ENCODE measurements at regions not wholly inside any gene's neighbourhood (a gene's known extent, or its start where the extent isn't known, plus 50 kb on each side); places are given as distances from the start of the nearest gene placed in this dataset.

DNA sequence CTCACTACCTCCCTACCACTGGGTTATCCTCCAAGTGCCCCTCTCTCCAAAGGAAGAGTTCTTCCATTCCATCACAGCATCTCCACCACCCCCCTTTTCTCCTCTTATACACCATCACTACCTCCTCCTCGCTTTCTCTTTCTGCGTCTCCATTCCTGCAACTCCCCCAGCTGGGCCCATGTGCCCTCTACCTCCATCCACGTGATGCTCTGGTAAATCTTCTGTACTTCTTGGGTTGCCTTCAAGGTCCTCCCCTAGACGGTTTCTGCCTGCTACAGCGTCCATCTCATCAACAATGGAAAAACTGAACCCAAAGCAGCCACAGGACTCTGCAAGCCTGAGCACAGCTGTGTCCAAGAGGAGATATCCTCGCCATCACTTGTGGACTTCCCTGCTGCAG, 129.5 kb upstream of the SLCO3A1 start:
- TF ChIP-seq, protein P1, sequence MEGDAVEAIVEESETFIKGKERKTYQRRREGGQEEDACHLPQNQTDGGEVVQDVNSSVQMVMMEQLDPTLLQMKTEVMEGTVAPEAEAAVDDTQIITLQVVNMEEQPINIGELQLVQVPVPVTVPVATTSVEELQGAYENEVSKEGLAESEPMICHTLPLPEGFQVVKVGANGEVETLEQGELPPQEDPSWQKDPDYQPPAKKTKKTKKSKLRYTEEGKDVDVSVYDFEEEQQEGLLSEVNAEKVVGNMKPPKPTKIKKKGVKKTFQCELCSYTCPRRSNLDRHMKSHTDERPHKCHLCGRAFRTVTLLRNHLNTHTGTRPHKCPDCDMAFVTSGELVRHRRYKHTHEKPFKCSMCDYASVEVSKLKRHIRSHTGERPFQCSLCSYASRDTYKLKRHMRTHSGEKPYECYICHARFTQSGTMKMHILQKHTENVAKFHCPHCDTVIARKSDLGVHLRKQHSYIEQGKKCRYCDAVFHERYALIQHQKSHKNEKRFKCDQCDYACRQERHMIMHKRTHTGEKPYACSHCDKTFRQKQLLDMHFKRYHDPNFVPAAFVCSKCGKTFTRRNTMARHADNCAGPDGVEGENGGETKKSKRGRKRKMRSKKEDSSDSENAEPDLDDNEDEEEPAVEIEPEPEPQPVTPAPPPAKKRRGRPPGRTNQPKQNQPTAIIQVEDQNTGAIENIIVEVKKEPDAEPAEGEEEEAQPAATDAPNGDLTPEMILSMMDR (IDR thresholded peaks at IDR 0.05; ENCODE audit: insufficient read depth, low read depth, low read length) = no peak
- Histone ChIP-seq H3K4me3 (ENCODE audit: low read depth, low read length) (no peak overlapping the region), H3K36me3 (ENCODE audit: control insufficient read depth, insufficient read depth, low read length) (no peaks in the 10 kb centered on the region), H3K27me3 (ENCODE audit: control insufficient read depth, insufficient read depth, low read length) (no peaks in the 10 kb centered on the region)
- CTCF ChIA-PET = interaction anchor here (0.9 kb wide), 1 partner anchor 16 kb away, joined by 4 read pairs; no protein-coding TSS in a partner anchor
- no peak for DNase-seq (ENCODE audit: low read depth)
- POLR2A ChIA-PET = no interaction called here

DNA sequence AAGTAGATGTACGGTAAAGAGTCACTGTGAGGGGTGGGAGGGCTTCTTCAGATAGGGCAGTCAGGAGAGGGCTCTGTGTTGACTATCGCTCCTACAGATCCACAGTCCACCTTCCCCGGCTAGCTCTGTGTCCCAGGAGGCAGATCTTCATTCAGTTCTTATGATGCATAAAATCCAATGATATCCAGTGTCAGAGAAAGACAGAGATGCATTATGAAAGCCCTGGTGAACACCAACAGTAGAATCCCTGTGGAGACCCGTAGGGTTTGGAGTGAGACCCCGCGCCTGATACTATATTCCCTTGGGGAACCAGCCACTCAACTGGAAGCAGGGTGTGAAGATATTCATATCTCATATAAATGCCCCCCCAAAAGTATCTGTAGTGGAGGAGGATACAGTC, 119.8 kb upstream of the SLCO3A1 start:
- ChIA-PET POLR2A (no interaction called here), CTCF (no interaction called here)
- H3K27me3 ChIP-seq (ENCODE audit: control insufficient read depth, insufficient read depth, low read length) = no peaks in the 10 kb centered on the region
- H3K36me3 ChIP-seq (ENCODE audit: control insufficient read depth, insufficient read depth, low read length) = no peaks in the 10 kb centered on the region
- TF ChIP-seq, protein P1 (IDR thresholded peaks at IDR 0.05; ENCODE audit: insufficient read depth, low read depth, low read length) = no peak
- H3K4me3 ChIP-seq (ENCODE audit: low read depth, low read length) = no peak overlapping the region
- DNase-seq (ENCODE audit: low read depth) = no peak

DNA sequence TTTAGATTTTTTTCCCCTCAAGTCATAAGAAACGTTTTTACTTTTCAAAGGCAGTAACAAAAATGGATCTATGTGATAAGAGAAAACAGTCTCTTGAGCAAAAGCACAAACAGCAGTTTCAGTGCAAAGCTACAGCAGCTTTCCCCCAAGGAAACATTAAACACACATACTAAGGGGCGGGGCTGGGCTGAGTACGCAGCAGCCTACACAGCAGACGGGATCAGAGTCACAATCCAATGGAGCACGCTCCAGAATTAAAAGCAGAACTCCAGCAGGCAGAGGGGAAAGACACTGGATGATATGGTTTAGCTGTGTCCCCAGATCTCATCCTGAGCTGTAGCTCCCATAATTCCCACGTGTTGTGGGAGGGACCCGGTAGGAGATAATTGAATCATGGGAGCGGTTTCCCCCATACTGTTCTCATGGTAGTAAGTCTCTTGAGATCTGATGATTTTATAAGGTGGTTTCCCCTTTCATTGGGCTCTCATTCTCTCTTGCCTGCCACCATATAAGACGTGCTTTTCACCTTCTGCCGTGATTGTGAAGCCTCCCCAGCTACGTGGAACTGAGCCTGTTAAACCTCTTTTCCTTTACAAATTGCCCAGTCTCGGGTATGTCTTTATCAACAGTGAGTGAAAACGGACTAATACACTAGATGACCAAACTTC, 116.2 kb upstream of the SLCO3A1 start:
- ChIA-PET POLR2A (no interaction called here), CTCF (no interaction called here)
- TF ChIP-seq, protein P1 (IDR thresholded peaks at IDR 0.05; ENCODE audit: insufficient read depth, low read depth, low read length) = no peak

DNA sequence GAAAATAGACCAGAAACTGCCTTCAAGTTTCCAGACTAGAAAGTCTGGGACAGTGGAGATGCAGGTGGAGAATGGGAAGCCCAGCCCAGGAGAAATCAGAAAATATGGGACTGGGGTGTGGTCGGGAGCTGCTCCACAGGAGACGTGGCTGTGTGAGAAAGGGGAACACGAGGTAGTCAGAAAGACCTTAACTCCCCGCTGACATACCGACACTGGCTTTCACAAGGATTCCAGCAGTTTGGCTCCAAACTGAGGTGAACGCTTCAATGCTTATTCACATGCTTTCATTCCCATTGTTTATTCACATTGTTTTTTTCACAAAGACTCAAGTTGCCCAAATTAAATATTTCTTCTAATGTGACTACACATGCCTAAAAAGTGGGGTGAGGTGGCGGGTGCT, 111.5 kb upstream of the SLCO3A1 start:
- Histone ChIP-seq H3K4me3 (ENCODE audit: low read depth, low read length) (no peak overlapping the region), H3K27me3 (ENCODE audit: control insufficient read depth, insufficient read depth, low read length) (no peaks in the 10 kb centered on the region), H3K36me3 (ENCODE audit: control insufficient read depth, insufficient read depth, low read length) (no peaks in the 10 kb centered on the region)
- DNase-seq (ENCODE audit: low read depth) = no peak
- CTCF ChIA-PET = no interaction called here
- POLR2A ChIA-PET = no interaction called here
- TF ChIP-seq, protein P1 (IDR thresholded peaks at IDR 0.05; ENCODE audit: insufficient read depth, low read depth, low read length) = no peak

More for the DNA sequence above, 116.2 kb upstream of the SLCO3A1 start:
- H3K36me3 ChIP-seq (ENCODE audit: control insufficient read depth, insufficient read depth, low read length) = no peaks in the 10 kb centered on the region
- H3K4me3 ChIP-seq (ENCODE audit: low read depth, low read length) = no peak overlapping the region
- no peak for DNase-seq (ENCODE audit: low read depth)
- no peaks in the 10 kb centered on the region for H3K27me3 ChIP-seq (ENCODE audit: control insufficient read depth, insufficient read depth, low read length)

DNA sequence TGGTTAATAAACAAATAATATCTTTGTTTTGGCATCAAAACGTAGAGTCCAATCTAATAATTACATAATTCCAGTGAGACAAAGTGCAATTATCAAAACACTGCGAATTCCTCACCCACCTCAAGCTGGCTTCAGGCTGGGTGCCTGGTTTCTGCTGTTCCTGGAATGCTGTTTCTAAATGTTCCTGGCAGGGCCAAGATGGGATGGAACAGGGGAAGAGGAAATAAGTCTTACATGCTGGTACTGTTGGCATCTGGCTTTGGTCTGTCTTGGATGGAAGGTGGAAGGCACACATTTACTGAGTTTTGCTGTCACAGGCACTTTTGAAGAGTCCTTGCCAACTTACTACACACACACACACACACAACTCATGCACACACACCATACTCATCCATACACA, 101.9 kb upstream of the SLCO3A1 start:
- H3K27me3 ChIP-seq (ENCODE audit: control insufficient read depth, insufficient read depth, low read length) = no peaks in the 10 kb centered on the region
- TF ChIP-seq, protein P1 (IDR thresholded peaks at IDR 0.05; ENCODE audit: insufficient read depth, low read depth, low read length) = no peak
- ChIA-PET CTCF (no interaction called here), POLR2A (no interaction called here)
- DNase-seq (ENCODE audit: low read depth) = no peak
- H3K36me3 ChIP-seq (ENCODE audit: control insufficient read depth, insufficient read depth, low read length) = no peaks in the 10 kb centered on the region
- H3K4me3 ChIP-seq (ENCODE audit: low read depth, low read length) = no peak overlapping the region
